ENCODE measurements at regions not wholly inside any gene's neighbourhood (a gene's known extent, or its start where the extent isn't known, plus 50 kb on each side); places are given as distances from the start of the nearest gene placed in this dataset.

DNA sequence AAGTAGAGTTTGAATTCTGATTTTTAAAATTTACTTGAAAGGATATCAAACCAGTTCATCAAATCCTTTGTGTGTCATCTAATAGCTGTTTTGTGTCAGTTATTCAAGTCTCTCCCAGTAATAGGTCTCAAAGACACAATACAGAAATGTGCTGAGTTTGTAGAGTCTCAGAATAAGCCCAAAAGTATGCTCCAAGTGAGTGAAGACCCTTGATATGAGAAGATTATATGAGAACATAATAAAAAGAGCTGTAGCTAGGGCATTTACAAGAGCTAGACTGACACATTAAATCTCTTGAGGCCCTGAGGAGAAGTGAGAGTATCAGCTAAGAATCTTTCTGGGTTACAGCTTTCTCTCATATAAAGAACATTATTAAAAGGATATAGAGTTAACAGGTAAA lies 721.0 kb upstream of the ARRDC3 start (continued):
- no peak for TF ChIP-seq ZBTB4 (CRISPR knock-in tag; IDR thresholded peaks at IDR 0.05)
- TF ChIP-seq EP300 (IDR thresholded peaks at IDR 0.05; ENCODE audit: borderline replicate concordance in 1 of 2, control insufficient read depth in 1 of 2, low read depth in 2 of 2, low read length in 2 of 2) = no peak
- no peak for TF ChIP-seq E4F1 (IDR thresholded peaks at IDR 0.05; ENCODE audit: borderline replicate concordance, partially characterized antibody)

- H3K4me3 ChIP-seq = no peak overlapping the region
- H3K4me1 ChIP-seq (ENCODE audit: control insufficient read depth, insufficient read depth, low read length) = no peaks in the 10 kb centered on the region
- H3K36me3 ChIP-seq (ENCODE audit: control insufficient read depth in 2 of 2, insufficient read depth in 2 of 2, low read length in 1 of 2) = no peaks in the 10 kb centered on the region
- H3K79me2 ChIP-seq (ENCODE audit: control insufficient read depth, insufficient read depth, low read length) = no peaks in the 10 kb centered on the region
- no peaks in the 10 kb centered on the region for H3K27me3 ChIP-seq (replicated peaks in 1 of 2; ENCODE audit: control insufficient read depth in 2 of 2, insufficient read depth in 2 of 2, low read length in 1 of 2)
- H2AFZ ChIP-seq (ENCODE audit: control insufficient read depth, low read depth, low read length) = no peak overlapping the region
- ChIA-PET POLR2A (no interaction called here), RAD21 (ENCODE audit: unreplicated experiment) (no interaction called here), CTCF (no interaction called here), SMC1A (ENCODE audit: uncharacterized antibody, unreplicated experiment) (no interaction called here)
- H3K9me3 ChIP-seq (replicated peaks; ENCODE audit: control insufficient read depth, insufficient read depth, low read length) = no peaks in the 10 kb centered on the region
- no peak for ATAC-seq
- DNase-seq (ENCODE audit: low read depth, low spot score) = no peak
- 16% methylated on average over 3 of the region's 3 CpGs for WGBS (ENCODE audit: insufficient coverage, insufficient replicate concordance, low lambda C conversion rate, missing lambda C conversion rate)
- in situ Hi-C loops (cut with MboI) = no loop called here
- no TSS peak for BruUV-seq (replicated peaks)
- no peak overlapping the region for H3K9ac ChIP-seq (ENCODE audit: control insufficient read depth, insufficient read depth, low read length)
- no peaks in the 10 kb centered on the region for H4K20me1 ChIP-seq (ENCODE audit: control insufficient read depth, insufficient read depth)
- H3K27ac ChIP-seq (ENCODE audit: control insufficient read depth, insufficient read depth) = no peak overlapping the region
- no peak overlapping the region for H3K4me2 ChIP-seq (ENCODE audit: control insufficient read depth, insufficient read depth)
- FAIRE-seq = no peak
- TF ChIP-seq BRCA1 (IDR thresholded peaks at IDR 0.05; ENCODE audit: low read depth, low read length) (no peak), LARP7 (IDR thresholded peaks at IDR 0.05) (no peak), ATF7 (IDR thresholded peaks at IDR 0.05; ENCODE audit: low read depth) (0 out of 2 replicates have a peak, but pooled peaks have one; percentile 12), EP300 (IDR thresholded peaks at IDR 0.05; ENCODE audit: borderline replicate concordance in 1 of 2, control insufficient read depth in 1 of 2, low read depth in 2 of 2, low read length in 2 of 2) (no peak), BACH1 (IDR thresholded peaks at IDR 0.05; ENCODE audit: borderline replicate concordance) (no peak), PAX8 (IDR thresholded peaks at IDR 0.05) (no peak)
- TF ChIP-seq, protein P1, sequence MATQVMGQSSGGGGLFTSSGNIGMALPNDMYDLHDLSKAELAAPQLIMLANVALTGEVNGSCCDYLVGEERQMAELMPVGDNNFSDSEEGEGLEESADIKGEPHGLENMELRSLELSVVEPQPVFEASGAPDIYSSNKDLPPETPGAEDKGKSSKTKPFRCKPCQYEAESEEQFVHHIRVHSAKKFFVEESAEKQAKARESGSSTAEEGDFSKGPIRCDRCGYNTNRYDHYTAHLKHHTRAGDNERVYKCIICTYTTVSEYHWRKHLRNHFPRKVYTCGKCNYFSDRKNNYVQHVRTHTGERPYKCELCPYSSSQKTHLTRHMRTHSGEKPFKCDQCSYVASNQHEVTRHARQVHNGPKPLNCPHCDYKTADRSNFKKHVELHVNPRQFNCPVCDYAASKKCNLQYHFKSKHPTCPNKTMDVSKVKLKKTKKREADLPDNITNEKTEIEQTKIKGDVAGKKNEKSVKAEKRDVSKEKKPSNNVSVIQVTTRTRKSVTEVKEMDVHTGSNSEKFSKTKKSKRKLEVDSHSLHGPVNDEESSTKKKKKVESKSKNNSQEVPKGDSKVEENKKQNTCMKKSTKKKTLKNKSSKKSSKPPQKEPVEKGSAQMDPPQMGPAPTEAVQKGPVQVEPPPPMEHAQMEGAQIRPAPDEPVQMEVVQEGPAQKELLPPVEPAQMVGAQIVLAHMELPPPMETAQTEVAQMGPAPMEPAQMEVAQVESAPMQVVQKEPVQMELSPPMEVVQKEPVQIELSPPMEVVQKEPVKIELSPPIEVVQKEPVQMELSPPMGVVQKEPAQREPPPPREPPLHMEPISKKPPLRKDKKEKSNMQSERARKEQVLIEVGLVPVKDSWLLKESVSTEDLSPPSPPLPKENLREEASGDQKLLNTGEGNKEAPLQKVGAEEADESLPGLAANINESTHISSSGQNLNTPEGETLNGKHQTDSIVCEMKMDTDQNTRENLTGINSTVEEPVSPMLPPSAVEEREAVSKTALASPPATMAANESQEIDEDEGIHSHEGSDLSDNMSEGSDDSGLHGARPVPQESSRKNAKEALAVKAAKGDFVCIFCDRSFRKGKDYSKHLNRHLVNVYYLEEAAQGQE (IDR thresholded peaks at IDR 0.05; ENCODE audit: low read depth, low read length) = no peak
- intact Hi-C loops (cut with micrococcal nuclease; ENCODE audit: unreplicated experiment) = no loop called here
Measured at GRCh38 chr5:92102313-92102712, 719.2 kb upstream of the ARRDC3 start.

Measured in GM12878 (cell line).